ENCODE measurements at regions not wholly inside any gene's neighbourhood (a gene's known extent, or its start where the extent isn't known, plus 50 kb on each side); places are given as distances from the start of the nearest gene placed in this dataset.

- no peak for DNase-seq (ENCODE audit: low read depth)
Measured at GRCh38 chr22:47854680-47855079, 1092.2 kb downstream of the TBC1D22A start.

GRCh38 chr22:47854251-47854650, 1091.8 kb downstream of the TBC1D22A start:
- DNase-seq (ENCODE audit: low read depth) = no peak

- no peak for DNase-seq (ENCODE audit: low read depth)
Measured at GRCh38 chr22:47853750-47854149, 1091.3 kb downstream of the TBC1D22A start.

- no peak for DNase-seq (ENCODE audit: low read depth)
Measured at GRCh38 chr22:47851586-47851985, 1089.1 kb downstream of the TBC1D22A start.

- no peak for DNase-seq (ENCODE audit: low read depth)
Measured at GRCh38 chr22:47850644-47851151, 1088.2 kb downstream of the TBC1D22A start.

GRCh38 chr22:47849576-47849975, 1087.1 kb downstream of the TBC1D22A start:
- DNase-seq (ENCODE audit: low read depth) = no peak

GRCh38 chr22:47848184-47848920, 1085.9 kb downstream of the TBC1D22A start:
- DNase-seq (ENCODE audit: low read depth) = no peak

- DNase-seq (ENCODE audit: low read depth) = no peak
Measured at GRCh38 chr22:47847131-47847890, 1084.9 kb downstream of the TBC1D22A start.

GRCh38 chr22:47846206-47846605, 1083.8 kb downstream of the TBC1D22A start:
- DNase-seq (ENCODE audit: low read depth) = no peak

- DNase-seq (ENCODE audit: low read depth) = no peak
Measured at GRCh38 chr22:47842119-47842518, 1079.7 kb downstream of the TBC1D22A start.

- DNase-seq (ENCODE audit: low read depth) = no peak
Measured at GRCh38 chr22:47841156-47841555, 1078.7 kb downstream of the TBC1D22A start.

GRCh38 chr22:47839595-47840227, 1077.3 kb downstream of the TBC1D22A start:
- DNase-seq (ENCODE audit: low read depth) = no peak

GRCh38 chr22:47837703-47838102, 1075.3 kb downstream of the TBC1D22A start:
- no peak for DNase-seq (ENCODE audit: low read depth)

- DNase-seq (ENCODE audit: low read depth) = no peak
Measured at GRCh38 chr22:47836957-47837356, 1074.5 kb downstream of the TBC1D22A start.

GRCh38 chr22:47835726-47836125, 1073.3 kb downstream of the TBC1D22A start:
- peak; percentile 49 for DNase-seq (ENCODE audit: low read depth)

GRCh38 chr22:47826016-47826415, 1063.6 kb downstream of the TBC1D22A start:
- DNase-seq (ENCODE audit: low read depth) = no peak

- no peak for DNase-seq (ENCODE audit: low read depth)
Measured at GRCh38 chr22:47822422-47822821, 1060.0 kb downstream of the TBC1D22A start.

GRCh38 chr22:47818496-47818895, 1056.0 kb downstream of the TBC1D22A start:
- no peak for DNase-seq (ENCODE audit: low read depth)

- DNase-seq (ENCODE audit: low read depth) = no peak
Measured at GRCh38 chr22:47817380-47817779, 1054.9 kb downstream of the TBC1D22A start.

GRCh38 chr22:47816863-47817210, 1054.4 kb downstream of the TBC1D22A start:
- no peak for DNase-seq (ENCODE audit: low read depth)

- DNase-seq (ENCODE audit: low read depth) = no peak
Measured at GRCh38 chr22:47816121-47816862, 1053.8 kb downstream of the TBC1D22A start.

GRCh38 chr22:47814474-47814873, 1052.0 kb downstream of the TBC1D22A start:
- DNase-seq (ENCODE audit: low read depth) = no peak

Data from non-pigmented ciliary epithelial cell (primary cell).